ENCODE measurements at regions not wholly inside any gene's neighbourhood (a gene's known extent, or its start where the extent isn't known, plus 50 kb on each side); places are given as distances from the start of the nearest gene placed in this dataset.
"Not testable (repeated sequence)": the region's sequence is repeated elsewhere in the genome, so short reads cannot be mapped to it uniquely, and the experiment has no call there.

DNA sequence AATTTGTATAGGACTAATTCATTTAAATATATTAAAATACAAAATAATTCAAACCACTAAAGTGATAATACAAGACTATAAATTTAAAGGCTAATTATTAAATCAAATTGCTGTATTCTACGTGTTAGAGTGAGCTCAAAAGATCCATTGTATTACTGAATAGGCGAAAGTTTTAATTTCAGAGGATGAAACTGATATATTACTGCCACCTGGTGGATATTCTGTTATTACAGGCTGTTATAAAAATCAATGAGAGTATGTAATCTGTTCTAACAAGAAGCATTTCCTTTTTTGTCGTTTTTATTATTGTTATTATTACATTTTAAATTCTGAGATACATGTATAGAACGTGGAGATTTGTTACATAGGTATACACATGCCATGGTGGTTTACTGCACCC, 1239.6 kb upstream of the USP9Y start:
- in situ Hi-C loops (cut with MboI; ENCODE audit: low pct_ligation_motif_present in 1 of 4, low pct_unique_long_range_greater_than_20kb in 1 of 4, low sequenced_read_pairs in 3 of 4); intact Hi-C loops (cut with DNase I; ENCODE audit: low total_unique reads); DNase-seq; H3K4me3 ChIP-seq; H3K9me3 ChIP-seq; H3K36me3 ChIP-seq; H3K27ac ChIP-seq; H3K4me1 ChIP-seq; H3K27me3 ChIP-seq: not testable (repeated sequence)
- 15% methylated on average over 3 of the region's 4 CpGs; no CpG with 5 or more reads in 1 of the 2 donors for WGBS, 2 donors (ENCODE audit: low coverage in 1 of 2)
- TF ChIP-seq, protein P1, sequence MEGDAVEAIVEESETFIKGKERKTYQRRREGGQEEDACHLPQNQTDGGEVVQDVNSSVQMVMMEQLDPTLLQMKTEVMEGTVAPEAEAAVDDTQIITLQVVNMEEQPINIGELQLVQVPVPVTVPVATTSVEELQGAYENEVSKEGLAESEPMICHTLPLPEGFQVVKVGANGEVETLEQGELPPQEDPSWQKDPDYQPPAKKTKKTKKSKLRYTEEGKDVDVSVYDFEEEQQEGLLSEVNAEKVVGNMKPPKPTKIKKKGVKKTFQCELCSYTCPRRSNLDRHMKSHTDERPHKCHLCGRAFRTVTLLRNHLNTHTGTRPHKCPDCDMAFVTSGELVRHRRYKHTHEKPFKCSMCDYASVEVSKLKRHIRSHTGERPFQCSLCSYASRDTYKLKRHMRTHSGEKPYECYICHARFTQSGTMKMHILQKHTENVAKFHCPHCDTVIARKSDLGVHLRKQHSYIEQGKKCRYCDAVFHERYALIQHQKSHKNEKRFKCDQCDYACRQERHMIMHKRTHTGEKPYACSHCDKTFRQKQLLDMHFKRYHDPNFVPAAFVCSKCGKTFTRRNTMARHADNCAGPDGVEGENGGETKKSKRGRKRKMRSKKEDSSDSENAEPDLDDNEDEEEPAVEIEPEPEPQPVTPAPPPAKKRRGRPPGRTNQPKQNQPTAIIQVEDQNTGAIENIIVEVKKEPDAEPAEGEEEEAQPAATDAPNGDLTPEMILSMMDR (IDR thresholded peaks at IDR 0.05): peak in 3 of 5 experiments; percentile 9 to 38 (median 33)

DNA sequence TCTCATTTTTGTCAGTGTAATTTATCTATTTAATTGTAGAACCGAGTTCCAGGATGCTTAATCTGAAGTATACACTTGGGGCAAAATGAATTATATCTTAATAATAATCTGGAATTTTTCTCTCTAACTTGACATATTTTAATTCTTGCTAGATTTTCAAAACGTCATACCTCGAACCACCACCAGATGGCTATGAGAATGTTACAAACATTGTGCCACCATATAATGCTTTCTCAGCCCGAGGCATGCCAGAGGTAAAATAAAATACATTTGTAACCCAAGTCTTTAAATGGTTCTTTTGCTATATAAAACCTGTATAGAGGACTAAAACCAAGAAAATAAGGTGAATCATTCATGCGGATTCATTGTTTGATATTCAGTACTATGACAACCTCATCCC, 1234.3 kb upstream of the USP9Y start:
- H3K27ac ChIP-seq; in situ Hi-C loops (cut with MboI; ENCODE audit: low pct_ligation_motif_present in 1 of 4, low pct_unique_long_range_greater_than_20kb in 1 of 4, low sequenced_read_pairs in 3 of 4); H3K9me3 ChIP-seq; H3K27me3 ChIP-seq; H3K4me1 ChIP-seq; DNase-seq; H3K36me3 ChIP-seq; H3K4me3 ChIP-seq; intact Hi-C loops (cut with DNase I; ENCODE audit: low total_unique reads): not testable (repeated sequence)
- 0% methylated on average over 4 of the region's 5 CpGs; no CpG with 5 or more reads in 1 of the 2 donors for WGBS, 2 donors (ENCODE audit: low coverage in 1 of 2)

Measured in transverse colon (tissue), 4 donors.